ENCODE measurements at regions not wholly inside any gene's neighbourhood (a gene's known extent, or its start where the extent isn't known, plus 50 kb on each side); places are given as distances from the start of the nearest gene placed in this dataset.
"Not testable (repeated sequence)": the region's sequence is repeated elsewhere in the genome, so short reads cannot be mapped to it uniquely, and the experiment has no call there.

GRCh38 chr4:183816882-183817509 lies 88.1 kb upstream of the STOX2 start:
- Histone ChIP-seq H3K79me2 (ENCODE audit: insufficient read depth, low read length) (no peaks in the 10 kb centered on the region), H3K9me3 (ENCODE audit: insufficient read depth, low read depth, low read length) (no peaks in the 10 kb centered on the region), H3K9ac (ENCODE audit: low read depth, low read length, poor library complexity, severe bottlenecking) (no peak overlapping the region), H3K36me3 (ENCODE audit: insufficient read depth, low read length) (no peaks in the 10 kb centered on the region), H2AFZ (ENCODE audit: low read length) (no peak overlapping the region), H3K4me2 (ENCODE audit: low read depth, low read length, poor library complexity, severe bottlenecking) (no peak overlapping the region), H3K4me3 (ENCODE audit: low read length, poor library complexity, severe bottlenecking) (no peak overlapping the region), H3K9me2 (replicated peaks; ENCODE audit: low read depth, low read length) (no peaks in the 10 kb centered on the region), H3K4me1 (ENCODE audit: insufficient read depth, low read length, poor library complexity, severe bottlenecking) (no peaks in the 10 kb centered on the region), H3K27me3 (ENCODE audit: insufficient read depth, low read length, poor library complexity, severe bottlenecking) (no peaks in the 10 kb centered on the region), H4K20me1 (ENCODE audit: insufficient read depth, low read length, poor library complexity, severe bottlenecking) (no peaks in the 10 kb centered on the region), H3F3A (ENCODE audit: low read depth) (no peaks in the 10 kb centered on the region)
- TF ChIP-seq CTCF (conservative IDR thresholded peaks at IDR 0.05; ENCODE audit: low read length) (no peak), EZH2phosphoT487 (IDR thresholded peaks at IDR 0.05; ENCODE audit: borderline replicate concordance) (no peak)

DNA sequence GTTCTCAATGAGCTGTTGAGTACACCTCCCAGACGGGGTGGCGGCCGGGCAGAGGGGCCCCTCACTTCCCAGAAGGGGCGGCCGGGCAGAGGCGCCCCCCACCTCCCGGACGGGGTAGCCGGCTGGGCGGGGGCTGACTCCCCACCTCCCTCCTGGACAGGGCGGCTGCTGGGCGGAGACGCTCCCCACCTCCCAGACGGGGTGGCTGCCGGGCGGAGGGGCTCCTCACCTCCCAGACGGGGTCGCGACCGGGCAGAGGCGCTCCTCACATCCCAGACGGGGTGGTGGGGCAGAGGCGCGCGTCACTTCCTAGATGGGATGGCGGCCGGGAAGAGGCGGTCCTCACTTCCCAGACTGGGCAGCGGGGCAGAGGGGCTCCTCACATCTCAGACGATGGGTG lies 86.5 kb upstream of the STOX2 start:
- H3K36me3 ChIP-seq (ENCODE audit: insufficient read depth, low read length); H3K4me1 ChIP-seq (ENCODE audit: insufficient read depth, low read length, poor library complexity, severe bottlenecking); H3K9me2 ChIP-seq (replicated peaks; ENCODE audit: low read depth, low read length); H3K4me3 ChIP-seq (ENCODE audit: low read length, poor library complexity, severe bottlenecking); H3K9me3 ChIP-seq (ENCODE audit: insufficient read depth, low read depth, low read length); H4K20me1 ChIP-seq (ENCODE audit: insufficient read depth, low read length, poor library complexity, severe bottlenecking); H3K79me2 ChIP-seq (ENCODE audit: insufficient read depth, low read length); H2AFZ ChIP-seq (ENCODE audit: low read length); H3K9ac ChIP-seq (ENCODE audit: low read depth, low read length, poor library complexity, severe bottlenecking); H3K4me2 ChIP-seq (ENCODE audit: low read depth, low read length, poor library complexity, severe bottlenecking); H3F3A ChIP-seq (ENCODE audit: low read depth); H3K27me3 ChIP-seq (ENCODE audit: insufficient read depth, low read length, poor library complexity, severe bottlenecking): not testable (repeated sequence)

- no peak overlapping the region for H3K4me2 ChIP-seq (ENCODE audit: low read depth, low read length, poor library complexity, severe bottlenecking)
- no peaks in the 10 kb centered on the region for H3K36me3 ChIP-seq (ENCODE audit: insufficient read depth, low read length)
- TF ChIP-seq EZH2phosphoT487 (IDR thresholded peaks at IDR 0.05; ENCODE audit: borderline replicate concordance) (no peak), CTCF (conservative IDR thresholded peaks at IDR 0.05; ENCODE audit: low read length) (no peak)
- H3K9ac ChIP-seq (ENCODE audit: low read depth, low read length, poor library complexity, severe bottlenecking): no peak overlapping the region
- no peaks in the 10 kb centered on the region for H3K27me3 ChIP-seq (ENCODE audit: insufficient read depth, low read length, poor library complexity, severe bottlenecking)
- no peaks in the 10 kb centered on the region for H3F3A ChIP-seq (ENCODE audit: low read depth)
- H3K4me3 ChIP-seq (ENCODE audit: low read length, poor library complexity, severe bottlenecking): no peak overlapping the region
- H4K20me1 ChIP-seq (ENCODE audit: insufficient read depth, low read length, poor library complexity, severe bottlenecking): no peaks in the 10 kb centered on the region
- no peak overlapping the region for H2AFZ ChIP-seq (ENCODE audit: low read length)
- no peaks in the 10 kb centered on the region for H3K9me3 ChIP-seq (ENCODE audit: insufficient read depth, low read depth, low read length)
- H3K4me1 ChIP-seq (ENCODE audit: insufficient read depth, low read length, poor library complexity, severe bottlenecking): no peaks in the 10 kb centered on the region
- H3K9me2 ChIP-seq (replicated peaks; ENCODE audit: low read depth, low read length): no peaks in the 10 kb centered on the region
- H3K79me2 ChIP-seq (ENCODE audit: insufficient read depth, low read length): no peaks in the 10 kb centered on the region
These were observed 83.8 kb upstream of the STOX2 start for GRCh38 chr4:183821076-183821853.

All from Loucy (cell line).